GM18861 (cell line): ENCODE measurements at regions not wholly inside any gene's neighbourhood (a gene's known extent, or its start where the extent isn't known, plus 50 kb on each side); places are given as distances from the start of the nearest gene placed in this dataset.
A peak's percentile ranks its signal among the peaks of the same experiment; 100 is the strongest.
"Not testable (repeated sequence)": the region's sequence is repeated elsewhere in the genome, so short reads cannot be mapped to it uniquely, and the experiment has no call there.

Experiments
- ATAC-seq: cut with Tn5 transposase; IDR thresholded peaks from one replicate; pipeline ENCODE4 v1.9.1; 2021; ENCODE audit not compliant: unreplicated experiment

- no peak for ATAC-seq
Measured at GRCh38 chr3:176651622-176652021, 545.7 kb downstream of the TBL1XR1 start.

- ATAC-seq, result peak; percentile 47
Measured at GRCh38 chr3:176650478-176650877, 546.8 kb downstream of the TBL1XR1 start.

- no peak for ATAC-seq
Measured at GRCh38 chr3:176647987-176648386, 549.3 kb downstream of the TBL1XR1 start.

- no peak for ATAC-seq
Measured at GRCh38 chr3:176633511-176633910, 563.8 kb downstream of the TBL1XR1 start.

- ATAC-seq, result no peak
Measured at GRCh38 chr3:176632925-176633324, 564.4 kb downstream of the TBL1XR1 start.

GRCh38 chr3:176631165-176631564 lies 566.1 kb downstream of the TBL1XR1 start:
- no peak for ATAC-seq

- no peak for ATAC-seq
Measured at GRCh38 chr3:176628101-176628639, 569.1 kb downstream of the TBL1XR1 start.

GRCh38 chr3:176623468-176624150 lies 573.7 kb downstream of the TBL1XR1 start:
- ATAC-seq, result no peak

- no peak for ATAC-seq
Measured at GRCh38 chr3:176619833-176620232, 577.4 kb downstream of the TBL1XR1 start.

GRCh38 chr3:176615826-176616225 lies 581.5 kb downstream of the TBL1XR1 start:
- ATAC-seq, result no peak

- no peak for ATAC-seq
Measured at GRCh38 chr3:176611703-176612102, 585.6 kb downstream of the TBL1XR1 start.

- ATAC-seq, result no peak
Measured at GRCh38 chr3:176609361-176609760, 587.9 kb downstream of the TBL1XR1 start.

GRCh38 chr3:176605553-176605952 lies 591.7 kb downstream of the TBL1XR1 start:
- not testable (repeated sequence) for ATAC-seq

GRCh38 chr3:176595307-176595706 lies 602.0 kb downstream of the TBL1XR1 start:
- peak; percentile 39 for ATAC-seq

- ATAC-seq, result peak; percentile 87
Measured at GRCh38 chr3:176590722-176591121, 606.6 kb downstream of the TBL1XR1 start.

GRCh38 chr3:176587089-176587488 lies 610.2 kb downstream of the TBL1XR1 start:
- peak; percentile 85 for ATAC-seq

GRCh38 chr3:176584413-176585176 lies 612.7 kb downstream of the TBL1XR1 start:
- ATAC-seq, result no peak

GRCh38 chr3:176583956-176584355 lies 613.3 kb downstream of the TBL1XR1 start:
- ATAC-seq, result no peak

GRCh38 chr3:176581589-176581988 lies 615.7 kb downstream of the TBL1XR1 start:
- peak; percentile 24 for ATAC-seq

GRCh38 chr3:176579711-176580185 lies 617.5 kb downstream of the TBL1XR1 start:
- peak; percentile 93 for ATAC-seq

- no peak for ATAC-seq
Measured at GRCh38 chr3:176578316-176578715, 619.0 kb downstream of the TBL1XR1 start.

GRCh38 chr3:176577447-176577846 lies 619.8 kb downstream of the TBL1XR1 start:
- ATAC-seq, result no peak
